Liver (tissue), 3 donors: ENCODE measurements at regions not wholly inside any gene's neighbourhood (a gene's known extent, or its start where the extent isn't known, plus 50 kb on each side); places are given as distances from the start of the nearest gene placed in this dataset.

Experiments used
- CTCF ChIP-seq: fragments of 150-350 bp; IDR thresholded peaks from 2 replicates; pipeline ENCODE4 v1.5.1; 2017; ENCODE audit warnings: improper control_type of control experiment, low read depth, low read length; ENCODE audit not compliant: missing input control
- EGR1 ChIP-seq, 2 donors: IDR thresholded peaks; 2 replicates each; pipeline ENCODE4 v1.6.1; 2016 to 2018; ENCODE audit warnings: antibody characterized with exemption in 2 of 2, low read depth in 2 of 2
- FOXA1 ChIP-seq: IDR thresholded peaks from 2 replicates; pipeline ENCODE4 v1.6.1; 2016; ENCODE audit warnings: antibody characterized with exemption
- HNF4A ChIP-seq, 2 donors: conservative IDR thresholded peaks; 2 replicates each; pipeline ENCODE4 v1.6.1; 2016; ENCODE audit warnings: antibody characterized with exemption in 2 of 2, mild to moderate bottlenecking in 2 of 2
- REST ChIP-seq: IDR thresholded peaks from 2 replicates; pipeline ENCODE4 v1.6.1; 2016; ENCODE audit warnings: antibody characterized with exemption, mild to moderate bottlenecking
- RXRA ChIP-seq, 2 donors: IDR thresholded peaks; 2 replicates each; pipeline ENCODE4 v1.6.1; 2017 to 2018; ENCODE audit warnings: antibody characterized with exemption in 2 of 2, mild to moderate bottlenecking in 1 of 2
- TAF1 ChIP-seq: conservative IDR thresholded peaks from 2 replicates; pipeline ENCODE4 v1.6.1; 2016; ENCODE audit warnings: antibody characterized with exemption, mild to moderate bottlenecking
- TF ChIP-seq, protein P1 (sequence below): IDR thresholded peaks from 2 replicates; pipeline ENCODE4 v1.6.1; 2016; ENCODE audit warnings: antibody characterized with exemption
- donor health status: healthy.
- donor health status: healthy.

GRCh38 chr2:122009561-122009960 lies 254.1 kb downstream of the TSN start:
- TF ChIP-seq EGR1 (IDR thresholded peaks at IDR 0.05; ENCODE audit: low read depth in 2 of 2) (no peak), REST (no peak), RXRA (IDR thresholded peaks at IDR 0.05) (no peak), CTCF (no peak), HNF4A (conservative IDR thresholded peaks at IDR 0.05) (no peak), FOXA1 (no peak), TAF1 (no peak)
- TF ChIP-seq, protein P1, sequence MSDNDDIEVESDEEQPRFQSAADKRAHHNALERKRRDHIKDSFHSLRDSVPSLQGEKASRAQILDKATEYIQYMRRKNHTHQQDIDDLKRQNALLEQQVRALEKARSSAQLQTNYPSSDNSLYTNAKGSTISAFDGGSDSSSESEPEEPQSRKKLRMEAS, result no peak
